ENCODE measurements at regions not wholly inside any gene's neighbourhood (a gene's known extent, or its start where the extent isn't known, plus 50 kb on each side); places are given as distances from the start of the nearest gene placed in this dataset.
"Not testable (repeated sequence)": the region's sequence is repeated elsewhere in the genome, so short reads cannot be mapped to it uniquely, and the experiment has no call there.

GRCh38 chr1:178572604-178573003, 59.7 kb downstream of the TEX35 start:
- no peak for DNase-seq

- DNase-seq, result no peak
Measured at GRCh38 chr1:178573330-178573729, 60.4 kb downstream of the TEX35 start.

GRCh38 chr1:178574345-178574744, 61.4 kb downstream of the TEX35 start:
- DNase-seq, result no peak

GRCh38 chr1:178575611-178576361, 62.9 kb downstream of the TEX35 start:
- no peak for DNase-seq

- DNase-seq, result no peak
Measured at GRCh38 chr1:178576841-178577240, 63.9 kb downstream of the TEX35 start.

- no peak for DNase-seq
Measured at GRCh38 chr1:178577882-178578281, 65.0 kb downstream of the TEX35 start.

GRCh38 chr1:178578541-178578940, 65.6 kb downstream of the TEX35 start:
- DNase-seq, result no peak

GRCh38 chr1:178579095-178579494, 66.2 kb downstream of the TEX35 start:
- no peak for DNase-seq

- no peak for DNase-seq
Measured at GRCh38 chr1:178579562-178579961, 66.7 kb downstream of the TEX35 start.

- DNase-seq, result no peak
Measured at GRCh38 chr1:178580096-178580495, 67.2 kb downstream of the TEX35 start.

GRCh38 chr1:178580876-178581275, 68.0 kb downstream of the TEX35 start:
- DNase-seq, result no peak

- no peak for DNase-seq
Measured at GRCh38 chr1:178581351-178582303, 68.7 kb downstream of the TEX35 start.

GRCh38 chr1:178587096-178587495, 74.2 kb downstream of the TEX35 start:
- no peak for DNase-seq

- no peak for DNase-seq
Measured at GRCh38 chr1:178587975-178588374, 75.1 kb downstream of the TEX35 start.

GRCh38 chr1:178589042-178589441, 76.1 kb downstream of the TEX35 start:
- DNase-seq, result not testable (repeated sequence)

- not testable (repeated sequence) for DNase-seq
Measured at GRCh38 chr1:178591811-178592210, 78.9 kb downstream of the TEX35 start.

- DNase-seq, result no peak
Measured at GRCh38 chr1:178593515-178593914, 80.6 kb downstream of the TEX35 start.

GRCh38 chr1:178594133-178594532, 81.2 kb downstream of the TEX35 start:
- no peak for DNase-seq

- DNase-seq, result no peak
Measured at GRCh38 chr1:178595491-178595890, 82.6 kb downstream of the TEX35 start.

- no peak for DNase-seq
Measured at GRCh38 chr1:178599087-178599486, 86.2 kb downstream of the TEX35 start.

GRCh38 chr1:178599745-178600144, 86.8 kb downstream of the TEX35 start:
- no peak for DNase-seq

- DNase-seq, result no peak
Measured at GRCh38 chr1:178603926-178604325, 91.0 kb downstream of the TEX35 start.

- DNase-seq, result no peak
Measured at GRCh38 chr1:178606839-178607238, 93.9 kb downstream of the TEX35 start.
